Lower leg skin (tissue), 3 donors: ENCODE measurements at regions not wholly inside any gene's neighbourhood (a gene's known extent, or its start where the extent isn't known, plus 50 kb on each side); places are given as distances from the start of the nearest gene placed in this dataset.

Experiments
- POLR2A ChIP-seq, 2 donors: fragments of 450-650 bp; IDR thresholded peaks; one replicate each; pipeline ENCODE4 v1.6.1; 2016 to 2017; ENCODE audit warnings: antibody characterized with exemption in 2 of 2, mild to moderate bottlenecking in 1 of 2, moderate library complexity in 1 of 2
- TF ChIP-seq, protein P1 (sequence below), 3 donors: fragments of 450-650 bp; IDR thresholded peaks; one replicate each; pipeline ENCODE4 v1.5.1; 2016; ENCODE audit warnings: antibody characterized with exemption in 3 of 3, mild to moderate bottlenecking in 3 of 3, moderate library complexity in 2 of 3

DNA sequence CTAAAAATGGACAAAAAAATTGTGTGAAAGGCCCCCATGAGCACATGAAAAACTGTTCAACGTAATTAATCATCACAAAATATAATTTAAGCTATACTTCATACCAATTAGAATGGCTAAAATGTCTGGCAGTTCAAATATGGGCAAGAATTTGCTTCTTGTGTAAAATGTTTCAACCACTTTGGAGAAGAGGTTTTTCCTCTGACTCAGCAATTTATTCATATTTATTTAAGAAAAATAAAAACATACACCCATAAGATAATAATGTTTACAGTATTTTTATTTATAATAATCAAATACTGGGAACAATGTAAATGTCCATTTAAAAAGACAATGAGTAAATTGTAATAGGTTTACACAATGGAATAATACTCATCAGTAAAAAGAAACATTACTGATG lies 395.1 kb upstream of the KHDRBS2 start:
- no peak for TF ChIP-seq POLR2A (IDR thresholded peaks at IDR 0.05)
- TF ChIP-seq, protein P1, sequence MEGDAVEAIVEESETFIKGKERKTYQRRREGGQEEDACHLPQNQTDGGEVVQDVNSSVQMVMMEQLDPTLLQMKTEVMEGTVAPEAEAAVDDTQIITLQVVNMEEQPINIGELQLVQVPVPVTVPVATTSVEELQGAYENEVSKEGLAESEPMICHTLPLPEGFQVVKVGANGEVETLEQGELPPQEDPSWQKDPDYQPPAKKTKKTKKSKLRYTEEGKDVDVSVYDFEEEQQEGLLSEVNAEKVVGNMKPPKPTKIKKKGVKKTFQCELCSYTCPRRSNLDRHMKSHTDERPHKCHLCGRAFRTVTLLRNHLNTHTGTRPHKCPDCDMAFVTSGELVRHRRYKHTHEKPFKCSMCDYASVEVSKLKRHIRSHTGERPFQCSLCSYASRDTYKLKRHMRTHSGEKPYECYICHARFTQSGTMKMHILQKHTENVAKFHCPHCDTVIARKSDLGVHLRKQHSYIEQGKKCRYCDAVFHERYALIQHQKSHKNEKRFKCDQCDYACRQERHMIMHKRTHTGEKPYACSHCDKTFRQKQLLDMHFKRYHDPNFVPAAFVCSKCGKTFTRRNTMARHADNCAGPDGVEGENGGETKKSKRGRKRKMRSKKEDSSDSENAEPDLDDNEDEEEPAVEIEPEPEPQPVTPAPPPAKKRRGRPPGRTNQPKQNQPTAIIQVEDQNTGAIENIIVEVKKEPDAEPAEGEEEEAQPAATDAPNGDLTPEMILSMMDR (IDR thresholded peaks at IDR 0.05) = no peak
